DND-41 (cell line): ENCODE measurements at regions not wholly inside any gene's neighbourhood (a gene's known extent, or its start where the extent isn't known, plus 50 kb on each side); places are given as distances from the start of the nearest gene placed in this dataset.

ENCODE experiments used
- ATAC-seq: fragments of 200-7000 bp; cut with Tn5 transposase; 3 replicates; pipeline ENCODE4 v1.9.1; 2021; ENCODE audit warnings: low read depth; ENCODE audit not compliant: insufficient read depth
- DNase-seq: peaks from one replicate; pipeline ENCODE4 v3.0.0-alpha.2; 2020
- H2AFZ ChIP-seq: 2 replicates; pipeline ENCODE4 v1.6.0; 2012; ENCODE audit warnings: low read depth, low read length
- H3K27ac ChIP-seq: 2 replicates; pipeline ENCODE4 v1.5.1; 2012; ENCODE audit warnings: low read length, inconsistent platforms
- H3K27me3 ChIP-seq: fragments of 200-600 bp; sonication (generic); 2 replicates; pipeline ENCODE4 v1.6.0; 2012; ENCODE audit warnings: low read length, mild to moderate bottlenecking, inconsistent platforms; ENCODE audit not compliant: insufficient read depth, poor library complexity
- H3K36me3 ChIP-seq: 2 replicates; pipeline ENCODE4 v1.5.1; 2012; ENCODE audit warnings: low read length, inconsistent platforms; ENCODE audit not compliant: insufficient read depth
- H3K4me1 ChIP-seq: 2 replicates; pipeline ENCODE4 v1.5.1; 2012; ENCODE audit warnings: mild to moderate bottlenecking, low read length; ENCODE audit not compliant: insufficient read depth
- H3K4me2 ChIP-seq: 2 replicates; pipeline ENCODE4 v1.6.0; 2012; ENCODE audit warnings: mild to moderate bottlenecking, moderate library complexity, low read length, inconsistent platforms; ENCODE audit not compliant: insufficient read depth
- H3K4me3 ChIP-seq, 2 experiments: fragments of 200-600 bp in 1 of 2; shearing (Covaris generic) in 1 of 2; 2 replicates each; pipeline ENCODE4 v1.5.1; 2012 to 2016; ENCODE audit warnings: inconsistent platforms in 2 of 2, low read length in 2 of 2, mild to moderate bottlenecking in 2 of 2, low read depth in 1 of 2, moderate library complexity in 1 of 2
- H3K79me2 ChIP-seq: 2 replicates; pipeline ENCODE4 v1.6.0; 2012; ENCODE audit warnings: low read length, inconsistent platforms; ENCODE audit not compliant: insufficient read depth
- H3K9ac ChIP-seq: 2 replicates; pipeline ENCODE4 v1.6.0; 2012; ENCODE audit warnings: low read depth, mild to moderate bottlenecking, inconsistent platforms, low read length, moderate library complexity
- H3K9me3 ChIP-seq: 2 replicates; pipeline ENCODE4 v1.5.1; 2012; ENCODE audit warnings: low read length, moderate library complexity, mild to moderate bottlenecking, inconsistent platforms; ENCODE audit not compliant: insufficient read depth, severe bottlenecking
- H4K20me1 ChIP-seq: 2 replicates; pipeline ENCODE4 v1.6.0; 2012; ENCODE audit warnings: low read length; ENCODE audit not compliant: insufficient read depth
- CTCF ChIP-seq: IDR thresholded peaks from 2 replicates; pipeline ENCODE4 v1.5.1; 2012; ENCODE audit warnings: borderline replicate concordance, low read length, moderate library complexity, mild to moderate bottlenecking; ENCODE audit not compliant: poor library complexity, severe bottlenecking; ENCODE audit errors: extremely low read depth
- EZH2 ChIP-seq: IDR thresholded peaks from 3 replicates; pipeline ENCODE4 v1.6.1; 2012; ENCODE audit warnings: borderline replicate concordance, low read depth, mild to moderate bottlenecking, moderate library complexity, low read length, inconsistent platforms; ENCODE audit not compliant: severe bottlenecking

- Histone ChIP-seq H3K27ac (no peak overlapping the region), H3K9me3 (no peaks in the 10 kb centered on the region), H2AFZ (no peak overlapping the region), H4K20me1 (no peaks in the 10 kb centered on the region), H3K9ac (no peak overlapping the region), H3K36me3 (no peaks in the 10 kb centered on the region), H3K4me3 (no peak overlapping the region), H3K4me2 (no peak overlapping the region), H3K27me3 (peaks cover 5% of the 10 kb centered on the region), H3K79me2 (no peaks in the 10 kb centered on the region), H3K4me1 (no peaks in the 10 kb centered on the region)
- ATAC-seq (no peak), DNase-seq (no peak)
- TF ChIP-seq EZH2 (no peak), CTCF (no peak)
Measured at GRCh38 chr17:37820995-37821713, 76.3 kb upstream of the HNF1B start.

GRCh38 chr17:37820313-37820994, 75.6 kb upstream of the HNF1B start:
- Histone ChIP-seq H3K4me3 (no peak overlapping the region), H3K27me3 (peaks cover 5% of the 10 kb centered on the region), H3K27ac (no peak overlapping the region), H3K9ac (no peak overlapping the region), H2AFZ (no peak overlapping the region), H3K4me1 (peaks cover 3% of the 10 kb centered on the region; the same call in 1 of the 2 replicates), H3K9me3 (no peaks in the 10 kb centered on the region), H4K20me1 (no peaks in the 10 kb centered on the region), H3K79me2 (no peaks in the 10 kb centered on the region), H3K36me3 (no peaks in the 10 kb centered on the region), H3K4me2 (no peak overlapping the region)
- DNase-seq (no peak), ATAC-seq (no peak)
- TF ChIP-seq EZH2 (no peak), CTCF (no peak)

- Histone ChIP-seq H3K4me1 (peaks cover 4% of the 10 kb centered on the region; the same call in 1 of the 2 replicates), H3K27me3 (peaks cover 8% of the 10 kb centered on the region), H3K4me2 (no peak overlapping the region), H3K9me3 (no peaks in the 10 kb centered on the region), H4K20me1 (no peaks in the 10 kb centered on the region), H2AFZ (no peak overlapping the region), H3K36me3 (no peaks in the 10 kb centered on the region), H3K27ac (no peak overlapping the region), H3K79me2 (no peaks in the 10 kb centered on the region), H3K9ac (no peak overlapping the region), H3K4me3 (no peak overlapping the region)
- TF ChIP-seq CTCF (no peak), EZH2 (no peak)
- ATAC-seq (no peak), DNase-seq (no peak)
Measured at GRCh38 chr17:37818689-37819088, 73.8 kb upstream of the HNF1B start.
